Activated naive CD4-positive, alpha-beta T cell treated with anti-CD3 and anti-CD28 coated beads, Interleukin-2, amount 50 U/mL, for 16 hours (primary cell): ENCODE measurements at regions not wholly inside any gene's neighbourhood (a gene's known extent, or its start where the extent isn't known, plus 50 kb on each side); places are given as distances from the start of the nearest gene placed in this dataset.

Experiments used
- DNase-seq: peaks from one replicate; pipeline ENCODE4 v3.0.0-alpha.2; 2020

- DNase-seq = no peak
These were observed 75.5 kb upstream of the BOD1 start for GRCh38 chr5:173691931-173692330.

- no peak for DNase-seq
These were observed 77.2 kb upstream of the BOD1 start for GRCh38 chr5:173693670-173694069.

- DNase-seq = no peak
These were observed 79.8 kb upstream of the BOD1 start for GRCh38 chr5:173696216-173696615.

GRCh38 chr5:173697931-173698579 lies 81.6 kb upstream of the BOD1 start:
- DNase-seq = no peak

GRCh38 chr5:173699966-173700365 lies 83.5 kb upstream of the BOD1 start:
- no peak for DNase-seq

GRCh38 chr5:173703466-173703865 lies 87.0 kb upstream of the BOD1 start:
- no peak for DNase-seq

GRCh38 chr5:173704615-173705511 lies 88.4 kb upstream of the BOD1 start:
- no peak for DNase-seq

GRCh38 chr5:173705512-173706044 lies 89.1 kb upstream of the BOD1 start:
- no peak for DNase-seq

- no peak for DNase-seq
These were observed 90.2 kb upstream of the BOD1 start for GRCh38 chr5:173706700-173707099.

- DNase-seq = no peak
These were observed 90.9 kb upstream of the BOD1 start for GRCh38 chr5:173707392-173707791.

- no peak for DNase-seq
These were observed 92.7 kb upstream of the BOD1 start for GRCh38 chr5:173709145-173709544.

GRCh38 chr5:173709761-173710160 lies 93.3 kb upstream of the BOD1 start:
- DNase-seq = no peak

- no peak for DNase-seq
These were observed 94.1 kb upstream of the BOD1 start for GRCh38 chr5:173710528-173710927.

- no peak for DNase-seq
These were observed 95.0 kb upstream of the BOD1 start for GRCh38 chr5:173711466-173711865.

GRCh38 chr5:173712609-173713175 lies 96.2 kb upstream of the BOD1 start:
- DNase-seq = no peak

GRCh38 chr5:173714551-173715428 lies 98.3 kb upstream of the BOD1 start:
- DNase-seq = no peak

- DNase-seq = no peak
These were observed 99.2 kb upstream of the BOD1 start for GRCh38 chr5:173715607-173716006.

GRCh38 chr5:173716058-173716682 lies 99.7 kb upstream of the BOD1 start:
- no peak for DNase-seq

- no peak for DNase-seq
These were observed 101.5 kb upstream of the BOD1 start for GRCh38 chr5:173717959-173718358.

GRCh38 chr5:173718469-173718868 lies 102.0 kb upstream of the BOD1 start:
- no peak for DNase-seq

GRCh38 chr5:173719731-173720082 lies 103.3 kb upstream of the BOD1 start:
- DNase-seq = no peak

GRCh38 chr5:173720286-173720952 lies 104.0 kb upstream of the BOD1 start:
- DNase-seq = no peak
